ENCODE measurements at regions not wholly inside any gene's neighbourhood (a gene's known extent, or its start where the extent isn't known, plus 50 kb on each side); places are given as distances from the start of the nearest gene placed in this dataset.
"Not testable (repeated sequence)": the region's sequence is repeated elsewhere in the genome, so short reads cannot be mapped to it uniquely, and the experiment has no call there.

DNA sequence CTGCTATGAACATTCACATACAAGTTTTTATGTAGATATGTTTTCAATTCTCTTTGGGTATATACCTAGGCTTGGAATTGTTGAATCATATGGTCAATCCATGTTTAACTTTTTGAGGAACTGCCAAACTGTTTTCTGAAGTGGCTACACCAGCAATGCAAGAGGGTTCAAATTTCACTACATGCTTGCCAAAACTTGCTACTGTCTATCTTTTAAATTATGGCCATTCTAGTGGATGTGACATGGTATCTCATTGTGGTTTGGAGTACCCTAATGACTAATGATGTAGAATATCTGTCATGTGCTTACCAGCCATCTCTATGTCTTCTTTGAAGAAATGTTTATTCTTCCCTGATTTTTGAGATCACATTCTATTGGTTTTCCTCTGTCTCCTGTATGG is 860.3 kb downstream of the DIAPH3 start:
- no peaks in the 10 kb centered on the region for H3K36me3 ChIP-seq (ENCODE audit: insufficient read depth, insufficient read length, low read length)
- no peak for DNase-seq (ENCODE audit: low read depth, low spot score)
- H3K27me3 ChIP-seq (ENCODE audit: insufficient read depth, insufficient read length) = no peaks in the 10 kb centered on the region
- no peak overlapping the region for H3K4me3 ChIP-seq (ENCODE audit: insufficient read length, low read depth)
- H3K9me3 ChIP-seq (ENCODE audit: insufficient read depth, low read length) = no peaks in the 10 kb centered on the region
- H3K4me1 ChIP-seq (ENCODE audit: insufficient read depth, insufficient read length) = no peaks in the 10 kb centered on the region
- no peak for TF ChIP-seq YY1 (IDR thresholded peaks at IDR 0.05; ENCODE audit: insufficient read depth, insufficient read length)
- TF ChIP-seq SUZ12 (IDR thresholded peaks at IDR 0.05; ENCODE audit: extremely low read depth, insufficient read depth, insufficient read length) = no peak
- TF ChIP-seq ZNF274 (IDR thresholded peaks at IDR 0.05; ENCODE audit: low read depth, low read length) = no peak
- H3K9ac ChIP-seq (ENCODE audit: insufficient read length, low read depth) = no peak overlapping the region

DNA sequence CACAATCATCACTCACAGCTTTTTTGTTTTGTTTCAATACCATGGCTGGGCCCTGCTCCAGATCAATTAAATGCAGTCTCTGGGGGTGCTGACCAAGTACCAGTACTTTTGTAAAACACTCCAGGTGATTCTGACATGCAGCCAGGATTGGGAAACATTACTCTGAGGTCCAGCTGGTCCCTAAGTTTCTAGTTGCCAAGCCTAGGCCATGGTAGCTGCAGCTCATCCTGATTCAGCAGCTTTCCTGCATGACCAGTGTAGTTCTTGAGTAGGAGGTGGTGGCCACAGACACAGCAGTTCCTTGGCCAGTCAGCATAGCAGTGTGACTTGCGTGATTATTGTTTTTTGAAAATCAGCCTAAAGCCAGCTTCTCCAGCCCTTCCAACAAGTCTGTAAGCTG is 859.1 kb downstream of the DIAPH3 start:
- Histone ChIP-seq H3K4me1 (ENCODE audit: insufficient read depth, insufficient read length) (no peaks in the 10 kb centered on the region), H3K27me3 (ENCODE audit: insufficient read depth, insufficient read length) (no peaks in the 10 kb centered on the region), H3K9ac (ENCODE audit: insufficient read length, low read depth) (no peak overlapping the region), H3K9me3 (ENCODE audit: insufficient read depth, low read length) (no peaks in the 10 kb centered on the region), H3K4me3 (ENCODE audit: insufficient read length, low read depth) (no peak overlapping the region), H3K36me3 (ENCODE audit: insufficient read depth, insufficient read length, low read length) (no peaks in the 10 kb centered on the region)
- DNase-seq (ENCODE audit: low read depth, low spot score) = no peak
- TF ChIP-seq SUZ12 (IDR thresholded peaks at IDR 0.05; ENCODE audit: extremely low read depth, insufficient read depth, insufficient read length) (no peak), YY1 (IDR thresholded peaks at IDR 0.05; ENCODE audit: insufficient read depth, insufficient read length) (no peak), ZNF274 (IDR thresholded peaks at IDR 0.05; ENCODE audit: low read depth, low read length) (no peak)

DNA sequence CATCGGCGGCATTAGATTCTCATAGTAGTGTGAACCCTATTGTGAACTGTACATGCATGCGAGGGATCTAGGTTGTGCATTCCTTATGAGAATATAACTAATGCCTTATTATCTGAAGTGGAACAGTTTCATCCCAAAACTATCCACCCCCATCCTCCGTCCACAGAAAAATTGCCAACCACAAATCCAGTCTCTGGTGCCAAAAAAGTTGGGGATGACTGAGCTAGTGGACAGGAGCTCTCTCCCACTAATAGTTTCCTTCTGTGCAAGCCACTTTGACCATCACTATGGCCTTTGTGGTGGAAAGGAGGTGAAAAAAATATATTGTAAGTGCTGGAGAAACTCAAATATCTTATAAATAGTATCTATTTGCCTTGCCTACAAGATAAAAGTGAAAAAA is 857.8 kb downstream of the DIAPH3 start:
- no peaks in the 10 kb centered on the region for H3K4me1 ChIP-seq (ENCODE audit: insufficient read depth, insufficient read length)

DNA sequence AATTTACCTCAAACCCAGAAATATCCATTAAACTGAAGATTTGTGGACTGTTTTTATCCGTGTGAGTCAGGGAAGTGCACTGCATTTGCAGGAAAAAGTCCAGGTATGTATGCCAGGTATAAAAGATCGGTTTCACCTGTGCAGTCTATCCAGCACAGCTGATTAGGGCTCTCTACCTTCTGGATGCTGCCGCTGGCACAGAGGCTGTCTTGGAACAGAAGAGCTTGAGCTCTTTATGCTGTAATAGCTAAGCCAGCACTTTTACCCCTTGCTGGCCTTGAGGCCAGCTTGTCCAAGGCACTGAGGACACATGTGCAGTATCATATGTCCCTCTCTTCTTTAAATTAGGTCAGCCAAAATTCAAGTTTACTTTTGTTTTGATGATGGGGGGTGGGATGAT is 851.0 kb downstream of the DIAPH3 start:
- TF ChIP-seq ZNF274 (IDR thresholded peaks at IDR 0.05; ENCODE audit: low read depth, low read length) (no peak), SUZ12 (IDR thresholded peaks at IDR 0.05; ENCODE audit: extremely low read depth, insufficient read depth, insufficient read length) (no peak), YY1 (IDR thresholded peaks at IDR 0.05; ENCODE audit: insufficient read depth, insufficient read length) (no peak)
- H3K36me3 ChIP-seq (ENCODE audit: insufficient read depth, insufficient read length, low read length) = no peaks in the 10 kb centered on the region
- no peaks in the 10 kb centered on the region for H3K4me1 ChIP-seq (ENCODE audit: insufficient read depth, insufficient read length)
- DNase-seq (ENCODE audit: low read depth, low spot score) = no peak
- H3K9me3 ChIP-seq (ENCODE audit: insufficient read depth, low read length) = no peaks in the 10 kb centered on the region
- H3K4me3 ChIP-seq (ENCODE audit: insufficient read length, low read depth) = no peak overlapping the region
- H3K9ac ChIP-seq (ENCODE audit: insufficient read length, low read depth) = no peak overlapping the region
- H3K27me3 ChIP-seq (ENCODE audit: insufficient read depth, insufficient read length) = no peaks in the 10 kb centered on the region

More for the DNA sequence above, 857.8 kb downstream of the DIAPH3 start:
- Histone ChIP-seq H3K27me3 (ENCODE audit: insufficient read depth, insufficient read length) (no peaks in the 10 kb centered on the region), H3K9ac (ENCODE audit: insufficient read length, low read depth) (no peak overlapping the region), H3K9me3 (ENCODE audit: insufficient read depth, low read length) (no peaks in the 10 kb centered on the region), H3K4me3 (ENCODE audit: insufficient read length, low read depth) (no peak overlapping the region), H3K36me3 (ENCODE audit: insufficient read depth, insufficient read length, low read length) (no peaks in the 10 kb centered on the region)
- no peak for TF ChIP-seq SUZ12 (IDR thresholded peaks at IDR 0.05; ENCODE audit: extremely low read depth, insufficient read depth, insufficient read length)
- TF ChIP-seq ZNF274 (IDR thresholded peaks at IDR 0.05; ENCODE audit: low read depth, low read length) = no peak
- no peak for TF ChIP-seq YY1 (IDR thresholded peaks at IDR 0.05; ENCODE audit: insufficient read depth, insufficient read length)
- DNase-seq (ENCODE audit: low read depth, low spot score) = no peak

DNA sequence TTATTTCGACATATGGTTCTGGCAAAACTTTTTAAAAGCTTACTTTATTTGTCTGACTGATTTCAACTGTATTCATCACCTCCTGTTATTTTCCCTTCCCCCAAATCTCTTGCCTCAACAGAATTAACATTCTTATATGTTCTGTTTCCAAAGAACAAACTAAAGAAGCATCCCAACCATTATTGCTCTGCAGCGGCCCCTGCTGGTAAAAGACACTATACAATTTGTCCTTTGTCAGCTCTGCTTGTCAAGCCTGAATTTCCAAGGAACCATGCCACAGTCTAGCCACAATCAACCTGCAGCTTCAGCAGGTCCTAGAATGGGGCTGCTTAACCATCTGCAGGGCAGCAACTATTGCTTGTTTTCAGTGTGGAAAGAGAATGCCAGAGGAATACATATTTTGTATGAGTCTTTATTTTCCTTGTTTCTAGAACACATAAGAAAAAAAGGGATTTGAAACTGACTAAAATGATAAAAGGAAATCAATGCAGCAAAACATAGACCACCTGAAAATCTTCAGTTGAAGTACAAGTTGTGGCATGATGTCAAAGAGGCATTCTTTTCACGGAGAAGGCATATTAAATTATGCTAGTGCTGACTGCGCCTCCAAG is 845.3 kb downstream of the DIAPH3 start:
- Histone ChIP-seq H3K9me3 (ENCODE audit: insufficient read depth, low read length) (no peaks in the 10 kb centered on the region), H3K9ac (ENCODE audit: insufficient read length, low read depth) (no peak overlapping the region), H3K36me3 (ENCODE audit: insufficient read depth, insufficient read length, low read length) (no peaks in the 10 kb centered on the region), H3K4me1 (ENCODE audit: insufficient read depth, insufficient read length) (no peaks in the 10 kb centered on the region), H3K27me3 (ENCODE audit: insufficient read depth, insufficient read length) (no peaks in the 10 kb centered on the region), H3K4me3 (ENCODE audit: insufficient read length, low read depth) (no peak overlapping the region)
- DNase-seq (ENCODE audit: low read depth, low spot score) = peak; percentile 42
- TF ChIP-seq ZNF274 (IDR thresholded peaks at IDR 0.05; ENCODE audit: low read depth, low read length) = no peak
- no peak for TF ChIP-seq SUZ12 (IDR thresholded peaks at IDR 0.05; ENCODE audit: extremely low read depth, insufficient read depth, insufficient read length)
- no peak for TF ChIP-seq YY1 (IDR thresholded peaks at IDR 0.05; ENCODE audit: insufficient read depth, insufficient read length)

DNA sequence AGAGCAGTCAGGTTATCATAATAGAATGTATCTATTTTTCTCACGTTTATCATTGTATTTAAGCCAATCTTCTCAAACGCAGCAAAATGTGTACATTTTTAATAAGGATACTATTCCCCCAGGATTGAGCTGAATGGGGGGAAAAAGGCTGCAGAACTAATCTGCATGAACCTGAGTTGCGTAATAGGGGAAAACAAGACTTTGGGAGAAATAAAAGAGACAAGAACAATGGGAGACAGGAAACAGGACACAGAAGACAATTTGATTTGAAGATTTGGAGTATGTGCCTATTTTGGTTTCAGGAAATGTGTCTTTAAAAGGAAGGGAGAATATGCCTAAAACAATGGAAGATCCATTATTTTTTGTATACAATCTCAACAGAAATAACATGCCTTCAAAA is 844.5 kb downstream of the DIAPH3 start:
- no peaks in the 10 kb centered on the region for H3K27me3 ChIP-seq (ENCODE audit: insufficient read depth, insufficient read length)
- H3K9me3 ChIP-seq (ENCODE audit: insufficient read depth, low read length) = no peaks in the 10 kb centered on the region
- no peak overlapping the region for H3K9ac ChIP-seq (ENCODE audit: insufficient read length, low read depth)
- no peak for TF ChIP-seq SUZ12 (IDR thresholded peaks at IDR 0.05; ENCODE audit: extremely low read depth, insufficient read depth, insufficient read length)
- TF ChIP-seq YY1 (IDR thresholded peaks at IDR 0.05; ENCODE audit: insufficient read depth, insufficient read length) = no peak
- TF ChIP-seq ZNF274 (IDR thresholded peaks at IDR 0.05; ENCODE audit: low read depth, low read length) = no peak
- H3K4me1 ChIP-seq (ENCODE audit: insufficient read depth, insufficient read length) = no peaks in the 10 kb centered on the region
- no peak for DNase-seq (ENCODE audit: low read depth, low spot score)
- H3K4me3 ChIP-seq (ENCODE audit: insufficient read length, low read depth) = no peak overlapping the region
- no peaks in the 10 kb centered on the region for H3K36me3 ChIP-seq (ENCODE audit: insufficient read depth, insufficient read length, low read length)

DNA sequence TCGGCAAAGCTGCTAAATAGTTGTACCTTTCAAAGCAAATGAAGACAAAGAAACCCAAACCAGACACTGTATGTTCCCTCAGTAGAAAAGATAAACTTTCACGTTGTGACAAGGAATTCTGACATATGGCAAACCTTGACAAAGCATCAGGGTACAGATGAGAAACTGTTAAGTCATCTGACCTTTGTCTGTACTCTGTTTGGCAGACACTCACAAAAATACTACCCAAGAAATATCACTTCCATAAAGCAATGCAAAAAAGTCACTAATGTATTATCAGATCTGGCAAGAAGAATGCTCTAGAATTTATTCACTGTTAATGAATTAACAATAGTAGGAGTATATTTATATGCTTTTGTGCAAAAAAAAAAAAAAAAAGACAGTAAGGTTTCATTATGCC is 843.7 kb downstream of the DIAPH3 start:
- H3K27me3 ChIP-seq (ENCODE audit: insufficient read depth, insufficient read length) = no peaks in the 10 kb centered on the region
- no peak overlapping the region for H3K4me3 ChIP-seq (ENCODE audit: insufficient read length, low read depth)
- TF ChIP-seq ZNF274 (IDR thresholded peaks at IDR 0.05; ENCODE audit: low read depth, low read length) (no peak), SUZ12 (IDR thresholded peaks at IDR 0.05; ENCODE audit: extremely low read depth, insufficient read depth, insufficient read length) (no peak), YY1 (IDR thresholded peaks at IDR 0.05; ENCODE audit: insufficient read depth, insufficient read length) (no peak)
- H3K4me1 ChIP-seq (ENCODE audit: insufficient read depth, insufficient read length) = no peaks in the 10 kb centered on the region
- no peaks in the 10 kb centered on the region for H3K36me3 ChIP-seq (ENCODE audit: insufficient read depth, insufficient read length, low read length)
- DNase-seq (ENCODE audit: low read depth, low spot score) = no peak
- no peaks in the 10 kb centered on the region for H3K9me3 ChIP-seq (ENCODE audit: insufficient read depth, low read length)
- H3K9ac ChIP-seq (ENCODE audit: insufficient read length, low read depth) = no peak overlapping the region

DNA sequence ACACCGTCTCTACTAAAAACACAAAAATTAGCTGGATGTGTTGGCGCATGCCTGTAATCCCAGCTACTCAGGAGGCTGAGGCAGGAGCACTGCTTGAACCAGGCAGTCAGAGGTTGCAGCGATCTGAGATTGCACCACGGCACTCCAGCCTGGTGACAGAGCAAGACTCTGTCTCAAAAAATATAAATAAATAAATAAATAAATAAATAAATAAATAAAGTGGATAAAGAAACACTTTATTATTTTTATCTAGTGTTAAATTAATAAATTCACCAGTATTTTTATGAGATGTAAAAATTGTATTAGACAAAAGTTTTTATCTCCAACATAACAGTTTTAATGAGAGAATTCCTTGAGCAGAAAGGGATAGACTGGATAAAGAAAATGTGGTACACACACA is 839.3 kb downstream of the DIAPH3 start:
- not testable (repeated sequence) for H3K27me3 ChIP-seq (ENCODE audit: insufficient read depth, insufficient read length); H3K9me3 ChIP-seq (ENCODE audit: insufficient read depth, low read length); H3K9ac ChIP-seq (ENCODE audit: insufficient read length, low read depth); H3K36me3 ChIP-seq (ENCODE audit: insufficient read depth, insufficient read length, low read length); H3K4me1 ChIP-seq (ENCODE audit: insufficient read depth, insufficient read length); DNase-seq (ENCODE audit: low read depth, low spot score); H3K4me3 ChIP-seq (ENCODE audit: insufficient read length, low read depth)

Measured in NT2/D1 (cell line).